ENCODE measurements at regions not wholly inside any gene's neighbourhood (a gene's known extent, or its start where the extent isn't known, plus 50 kb on each side); places are given as distances from the start of the nearest gene placed in this dataset.
"Not testable (repeated sequence)": the region's sequence is repeated elsewhere in the genome, so short reads cannot be mapped to it uniquely, and the experiment has no call there.

DNA sequence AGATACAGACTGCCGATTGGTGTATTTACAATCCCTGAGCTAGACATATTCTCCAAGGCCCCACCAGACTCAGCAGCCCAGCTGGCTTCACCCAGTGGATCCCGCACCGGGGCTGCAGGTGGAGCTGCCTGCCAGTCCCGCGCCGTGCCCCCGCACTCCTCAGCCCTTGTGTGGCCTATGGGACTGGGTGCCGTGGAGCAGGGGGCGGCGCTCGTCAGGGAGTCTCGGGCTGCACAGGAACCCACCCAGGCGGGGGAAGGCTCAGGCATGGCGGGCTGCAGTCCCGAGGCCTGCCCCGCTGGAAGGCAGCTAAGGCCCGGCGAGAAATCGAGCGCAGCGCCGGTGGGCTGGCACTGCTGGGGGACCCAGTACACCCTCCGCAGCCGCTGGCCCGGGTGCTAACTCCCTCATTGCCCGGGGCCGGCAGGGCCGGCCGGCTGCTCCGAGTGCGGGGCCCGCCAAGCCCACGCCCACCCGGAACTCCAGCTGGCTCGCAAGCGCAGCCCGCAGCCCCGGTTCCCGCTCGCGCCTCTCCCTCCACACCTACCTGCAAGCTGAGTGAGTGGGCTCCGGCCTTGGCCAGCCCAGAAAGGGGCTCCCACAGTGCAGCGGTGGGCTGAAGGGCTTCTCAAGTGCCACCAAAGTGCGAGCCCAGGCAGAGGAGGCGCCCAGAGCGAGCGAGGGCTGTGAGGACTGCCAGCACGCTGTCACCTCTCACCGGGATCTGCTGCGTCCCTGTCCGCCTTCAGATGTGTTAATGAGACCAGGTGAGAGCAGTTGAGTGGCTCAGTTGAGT is 137.8 kb upstream of the LCORL start:
- not testable (repeated sequence) for DNase-seq (ENCODE audit: low spot score)

DNA sequence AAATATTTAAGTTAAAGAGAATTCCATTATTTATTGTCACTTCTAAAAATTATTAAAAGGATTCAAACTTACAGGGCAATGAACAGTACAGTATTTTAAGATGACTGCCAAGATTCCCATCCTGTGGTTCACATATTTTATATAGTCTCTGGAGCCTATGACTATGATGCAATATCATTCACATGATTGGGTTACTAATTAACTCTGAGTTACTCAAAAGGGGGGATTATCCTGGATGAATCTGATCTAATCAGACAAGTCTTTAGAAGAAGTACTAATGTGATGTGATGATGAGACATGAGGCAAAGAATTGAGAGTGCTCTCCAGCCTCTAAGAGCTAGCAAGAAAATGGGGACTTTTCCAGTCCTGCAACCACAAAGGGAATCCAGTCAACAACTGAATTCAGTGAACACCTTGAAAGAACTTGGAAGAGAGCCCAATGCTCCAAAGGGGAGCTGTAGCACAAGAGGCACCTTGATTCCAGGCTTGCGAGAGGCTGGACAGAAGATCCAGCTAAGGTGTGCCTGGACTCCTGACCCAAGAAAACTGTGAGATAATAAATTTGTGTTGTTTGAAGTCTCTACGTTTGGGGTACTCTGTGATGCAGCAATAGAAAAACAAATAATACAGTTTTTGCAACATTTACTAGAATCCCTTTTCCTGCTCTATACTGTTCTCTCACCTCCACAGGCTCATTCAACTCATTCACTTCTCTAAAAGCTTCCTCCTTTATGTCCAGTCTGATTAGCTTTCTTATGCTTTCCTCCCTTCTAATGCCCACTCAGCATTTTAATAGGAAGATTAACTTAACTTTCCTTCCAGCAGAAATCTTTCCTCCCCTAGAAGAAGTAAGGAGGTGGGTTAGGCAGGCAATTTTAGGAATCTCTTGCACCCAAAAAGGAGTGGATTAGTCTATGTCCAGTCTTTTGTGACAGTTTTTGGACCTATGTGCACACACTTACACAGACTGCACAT is 133.8 kb upstream of the LCORL start:
- no peak for DNase-seq (ENCODE audit: low spot score)

DNA sequence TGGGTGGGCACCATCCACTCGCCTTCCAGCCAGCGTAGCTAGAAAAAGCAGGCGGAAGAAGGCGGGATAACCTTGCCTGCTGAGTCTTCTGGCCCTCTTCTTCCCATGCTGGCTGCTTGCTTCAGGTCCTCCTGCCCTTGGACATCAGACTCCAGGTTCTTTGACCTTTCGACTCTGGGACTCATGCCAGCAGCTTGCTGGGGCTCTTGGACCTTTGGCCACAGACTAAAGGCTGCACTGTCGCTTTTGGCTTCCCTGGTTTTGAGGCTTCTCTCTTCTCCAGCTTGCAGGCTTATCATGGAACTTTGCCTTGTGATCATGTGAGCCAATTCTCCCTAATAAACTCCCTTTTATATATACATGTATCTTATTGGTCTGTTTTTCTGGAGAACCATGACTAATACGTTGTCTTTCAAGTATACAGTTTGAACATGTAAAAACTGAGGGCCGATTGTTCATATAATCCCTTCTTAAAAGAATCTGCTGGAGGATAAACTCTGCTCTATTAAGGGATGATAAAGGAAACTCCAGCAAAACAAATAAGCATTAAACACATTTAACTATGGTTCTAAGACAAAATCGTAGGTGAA is 116.6 kb upstream of the LCORL start:
- DNase-seq (ENCODE audit: low spot score) = no peak

GRCh38 chr4:18134111-18134510 is 112.6 kb upstream of the LCORL start:
- no peak for DNase-seq (ENCODE audit: low spot score)

DNA sequence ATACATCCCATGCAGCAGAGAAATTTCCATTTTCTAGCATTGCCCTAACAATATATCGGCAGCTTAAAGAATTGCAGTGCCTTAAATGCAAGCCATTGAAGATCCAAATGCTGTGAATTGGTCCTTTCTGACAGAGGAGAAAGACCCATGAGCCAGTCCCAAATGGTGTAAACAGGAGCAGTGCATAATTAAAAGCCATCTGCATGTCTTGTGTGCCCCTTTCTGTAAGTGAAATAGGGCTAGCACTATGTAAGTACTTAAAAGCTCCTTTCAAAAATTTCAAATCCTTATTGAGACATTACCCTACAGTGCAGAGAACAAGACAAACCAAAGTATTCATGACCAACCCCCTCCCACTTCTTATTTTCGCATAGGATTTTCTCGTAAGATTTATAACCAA is 108.7 kb upstream of the LCORL start:
- no peak for DNase-seq (ENCODE audit: low spot score)

DNA sequence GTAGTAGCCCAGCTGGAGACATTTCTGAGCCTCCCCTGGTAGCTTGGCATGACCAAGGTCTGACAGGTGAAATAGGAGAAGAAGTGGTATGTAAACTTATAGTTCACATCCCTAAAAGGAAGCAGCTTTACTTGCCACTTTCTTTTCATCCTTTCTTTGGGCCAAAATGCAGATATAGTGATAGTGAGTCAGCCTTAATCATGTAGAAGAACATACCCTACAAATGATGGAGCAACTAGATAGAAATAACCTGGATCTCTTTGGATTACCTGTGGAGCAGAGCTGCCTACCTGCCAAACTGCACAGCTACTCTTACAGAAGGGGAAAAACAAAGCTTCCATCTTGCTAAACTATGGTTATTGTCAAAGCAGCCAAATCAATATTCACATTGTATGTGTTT is 106.7 kb upstream of the LCORL start:
- DNase-seq (ENCODE audit: low spot score) = no peak

- no peak for DNase-seq (ENCODE audit: low spot score)
Measured at GRCh38 chr4:18127030-18127429, 105.5 kb upstream of the LCORL start.

GRCh38 chr4:18113710-18114331 is 92.3 kb upstream of the LCORL start:
- no peak for DNase-seq (ENCODE audit: low spot score)

DNA sequence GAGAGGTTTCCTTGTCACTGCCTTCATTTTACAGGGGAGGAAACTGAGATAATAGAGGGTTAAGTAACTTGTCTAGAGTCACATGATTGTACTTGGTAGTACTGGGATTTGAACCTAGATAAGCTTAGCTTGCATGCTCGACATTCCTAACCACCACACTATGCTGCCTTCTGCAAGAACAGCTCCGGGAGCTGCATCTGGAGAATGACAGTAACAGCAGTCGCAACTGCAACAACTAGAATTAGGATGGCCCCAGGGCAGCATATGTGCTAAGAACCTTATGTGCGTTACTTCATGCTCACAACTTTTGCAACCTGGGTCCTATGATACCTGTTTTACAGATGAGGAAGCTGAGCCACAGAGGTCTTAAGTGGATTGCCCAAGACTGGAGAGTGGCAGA is 89.5 kb upstream of the LCORL start:
- DNase-seq (ENCODE audit: low spot score) = no peak

DNA sequence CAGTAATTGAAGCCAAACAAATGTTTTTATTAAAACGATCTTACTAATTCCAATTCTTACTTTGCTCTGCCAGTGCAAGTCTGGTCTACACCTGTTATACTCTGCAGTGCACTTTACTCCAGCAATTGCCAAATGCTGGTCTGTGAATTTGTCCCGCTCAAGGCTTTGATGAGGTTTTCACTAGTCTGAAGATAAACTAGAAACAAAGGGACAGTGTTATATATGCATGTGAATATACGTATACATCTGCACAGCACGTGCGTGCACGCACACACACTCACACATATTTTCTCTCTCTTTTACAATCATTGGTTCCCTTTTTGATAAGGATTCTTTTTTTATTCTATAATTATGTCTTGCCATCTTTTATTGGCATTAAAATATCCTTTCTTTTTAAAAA is 88.5 kb upstream of the LCORL start:
- no peak for DNase-seq (ENCODE audit: low spot score)

GRCh38 chr4:18109676-18110075 is 88.1 kb upstream of the LCORL start:
- no peak for DNase-seq (ENCODE audit: low spot score)

DNA sequence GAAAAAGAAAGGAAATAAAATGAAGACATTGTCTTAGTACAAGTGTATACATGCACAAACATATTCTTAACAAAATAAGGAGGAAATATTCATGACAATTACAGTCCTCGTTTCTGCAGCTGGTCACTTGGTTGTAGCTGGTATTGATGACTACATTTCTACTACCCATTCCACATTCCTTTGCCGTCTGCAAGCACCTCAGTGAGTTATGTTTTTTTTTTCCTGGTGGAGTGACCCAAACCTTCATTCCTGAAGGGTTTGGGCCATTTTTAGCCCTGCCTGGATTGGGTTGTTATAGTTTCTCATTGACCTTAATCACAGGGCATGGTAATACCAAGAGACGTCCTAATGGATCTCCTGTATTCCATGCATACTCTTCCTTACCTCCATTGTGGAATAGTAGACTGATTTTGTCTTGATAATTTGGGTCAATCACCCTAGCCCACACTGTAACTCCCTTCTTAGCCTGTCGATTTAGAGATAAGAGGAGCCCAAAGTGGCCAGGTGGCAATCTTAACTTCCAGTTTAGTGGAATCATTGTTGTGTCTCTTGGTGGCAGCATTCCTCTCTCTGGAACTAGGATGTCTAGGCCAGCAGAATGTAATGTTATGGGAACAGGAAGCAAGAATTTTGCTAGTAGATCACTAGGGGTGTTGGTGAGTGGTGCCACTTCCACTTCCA is 86.4 kb upstream of the LCORL start:
- not testable (repeated sequence) for DNase-seq (ENCODE audit: low spot score)

DNA sequence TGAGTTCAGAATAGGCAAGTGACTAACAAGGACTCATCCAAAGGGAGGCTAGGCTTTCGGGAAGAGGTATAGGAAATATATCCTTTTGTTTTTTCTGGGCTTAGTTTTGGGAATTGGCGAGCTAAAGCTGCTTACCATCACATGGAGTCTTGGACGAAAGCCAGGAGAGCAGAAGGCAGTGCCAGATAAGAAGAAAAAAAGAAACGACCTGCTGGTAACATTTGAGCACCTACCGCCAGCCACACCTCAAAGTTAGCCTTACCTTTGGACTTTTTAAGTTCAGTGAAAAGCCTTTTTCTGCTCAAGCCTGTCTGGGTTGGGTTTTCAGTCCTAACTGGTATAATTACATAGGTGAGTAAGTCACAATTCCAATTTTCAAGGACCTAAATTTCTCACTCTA is 85.1 kb upstream of the LCORL start:
- no peak for DNase-seq (ENCODE audit: low spot score)

- DNase-seq (ENCODE audit: low spot score) = no peak
Measured at GRCh38 chr4:18105030-18106011, 83.8 kb upstream of the LCORL start.

GRCh38 chr4:18103876-18104605 is 82.5 kb upstream of the LCORL start:
- no peak for DNase-seq (ENCODE audit: low spot score)

DNA sequence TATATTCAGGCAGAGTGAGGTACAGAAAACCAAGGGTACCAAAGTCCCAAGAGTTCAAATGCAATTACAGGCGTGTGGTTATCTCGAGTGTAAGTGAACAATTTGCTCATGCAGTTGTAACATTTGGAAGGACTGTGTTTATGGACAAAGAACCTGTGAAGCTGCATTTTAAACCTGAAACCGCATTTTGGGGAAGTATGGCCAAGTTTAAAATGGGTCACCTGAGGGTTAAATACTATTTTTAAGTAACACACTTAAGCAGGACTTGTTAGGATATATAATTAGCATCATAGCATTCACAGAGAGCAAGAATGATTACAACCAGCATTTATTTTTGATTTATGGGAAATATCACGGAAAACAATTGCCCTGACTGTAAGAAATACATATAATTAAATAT is 79.1 kb upstream of the LCORL start:
- no peak for DNase-seq (ENCODE audit: low spot score)

- not testable (repeated sequence) for DNase-seq (ENCODE audit: low spot score)
Measured at GRCh38 chr4:18090447-18090846, 68.9 kb upstream of the LCORL start.

GRCh38 chr4:18082236-18082635 is 60.7 kb upstream of the LCORL start:
- DNase-seq (ENCODE audit: low spot score) = no peak

GRCh38 chr4:18081708-18082107 is 60.2 kb upstream of the LCORL start:
- no peak for DNase-seq (ENCODE audit: low spot score)

DNA sequence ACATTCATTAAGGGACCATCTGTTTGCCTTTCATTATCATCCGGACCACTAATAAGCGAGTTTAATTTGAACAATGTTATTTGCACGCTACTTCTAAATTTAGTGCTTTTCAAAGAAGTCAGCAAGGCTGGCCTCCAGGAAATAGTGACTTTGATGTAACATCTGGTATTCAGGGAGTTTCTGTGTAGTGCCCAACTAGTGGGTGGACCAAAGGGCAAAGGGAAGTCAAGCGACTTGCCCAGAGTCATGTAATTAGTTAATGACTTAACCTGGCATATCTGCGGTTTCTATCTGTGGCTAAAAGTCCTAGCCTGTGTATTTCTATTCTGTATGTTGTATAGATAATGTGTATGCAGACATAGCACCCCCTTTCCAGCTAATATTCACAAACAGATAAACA is 56.3 kb upstream of the LCORL start:
- no peak for DNase-seq (ENCODE audit: low spot score)
